ENCODE measurements at regions not wholly inside any gene's neighbourhood (a gene's known extent, or its start where the extent isn't known, plus 50 kb on each side); places are given as distances from the start of the nearest gene placed in this dataset.

DNA sequence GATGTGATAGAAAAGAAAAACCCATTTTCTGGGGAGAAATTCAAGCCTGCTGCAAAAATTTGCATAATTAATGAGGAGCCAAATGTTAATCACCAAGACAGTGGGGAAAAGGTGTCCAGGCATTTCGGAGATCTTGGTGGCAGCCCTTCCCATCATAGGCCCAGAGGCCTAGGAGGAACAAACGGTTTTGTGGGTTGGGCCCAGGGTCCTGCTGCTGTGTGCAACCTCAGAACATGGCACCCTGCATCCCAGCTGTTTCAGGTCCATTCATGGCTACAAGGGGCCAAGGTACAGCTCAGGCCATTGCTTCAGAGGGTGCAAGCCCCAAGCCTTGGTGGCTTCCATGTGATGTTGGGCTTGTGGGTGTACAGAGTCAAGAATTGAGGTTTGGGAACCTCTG is 189.8 kb upstream of the IMPG1 start:
- ATAC-seq: no peak

More for the DNA sequence above, 189.8 kb upstream of the IMPG1 start:
- BruUV-seq (replicated peaks): no TSS peak
- Histone ChIP-seq H3K79me2 (ENCODE audit: insufficient read depth, low read length) (no peaks in the 10 kb centered on the region), H2AFZ (ENCODE audit: low read depth, low read length, poor library complexity, severe bottlenecking) (no peak overlapping the region), H3K27ac (ENCODE audit: low read depth, low read length) (no peak overlapping the region), H3K9ac (ENCODE audit: low read length) (no peak overlapping the region), H3K4me3 (replicated peaks in 1 of 2; ENCODE audit: low read depth in 1 of 2, low read length in 2 of 2) (no peak overlapping the region), H4K20me1 (ENCODE audit: insufficient read depth) (no peaks in the 10 kb centered on the region), H3K27me3 (ENCODE audit: insufficient read depth, low read length) (no peaks in the 10 kb centered on the region), H3K9me3 (ENCODE audit: control insufficient read depth in 1 of 2, insufficient read depth in 1 of 2, low read depth in 1 of 2, low read length in 2 of 2) (peaks cover 4 to 6% of the 10 kb centered on the region in 2 experiments; a peak in 2 of 4 replicates), H3K9me2 (ENCODE audit: insufficient read depth) (no peaks in the 10 kb centered on the region), H3K4me2 (ENCODE audit: low read length) (no peak overlapping the region), H3K4me1 (ENCODE audit: control insufficient read depth in 1 of 2, insufficient read depth in 2 of 2, low read length in 2 of 2) (peaks cover 0 to 6% of the 10 kb centered on the region in 2 experiments; a peak in 2 of 4 replicates), H3K36me3 (ENCODE audit: control insufficient read depth in 1 of 2, insufficient read depth in 2 of 2, low read length in 2 of 2) (no peaks in the 10 kb centered on the region)
- CTCF ChIA-PET: no interaction called here
- DNase-seq (ENCODE audit: low read depth, low spot score): no peak
- POLR2A ChIA-PET: no interaction called here
- RAD21 ChIA-PET (ENCODE audit: low non-redundant PET in 1 of 2, low total read pairs in 2 of 2, uncharacterized antibody in 2 of 2, unreplicated experiment in 2 of 2): no interaction called here
- TF ChIP-seq, protein P1, sequence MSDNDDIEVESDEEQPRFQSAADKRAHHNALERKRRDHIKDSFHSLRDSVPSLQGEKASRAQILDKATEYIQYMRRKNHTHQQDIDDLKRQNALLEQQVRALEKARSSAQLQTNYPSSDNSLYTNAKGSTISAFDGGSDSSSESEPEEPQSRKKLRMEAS (IDR thresholded peaks at IDR 0.05): no peak
- TF ChIP-seq ZBTB33 (IDR thresholded peaks at IDR 0.05; ENCODE audit: extremely low read depth, insufficient replicate concordance, low read length) (no peak), EGR1 (IDR thresholded peaks at IDR 0.05; ENCODE audit: low read depth) (no peak), EZH2 (IDR thresholded peaks at IDR 0.05) (no peak), SIN3A (IDR thresholded peaks at IDR 0.05; ENCODE audit: low read depth) (no peak), CEBPB (IDR thresholded peaks at IDR 0.05; ENCODE audit: low read depth) (no peak), ATF3 (IDR thresholded peaks at IDR 0.05) (no peak), CBX3 (IDR thresholded peaks at IDR 0.05; ENCODE audit: low read depth) (no peak), JUND (IDR thresholded peaks at IDR 0.05) (no peak), SP1 (IDR thresholded peaks at IDR 0.05; ENCODE audit: low read depth) (no peak), YY1 (IDR thresholded peaks at IDR 0.05; ENCODE audit: extremely low read depth, insufficient replicate concordance, low read depth, low read length) (no peak)
- intact Hi-C loops (cut with micrococcal nuclease): no loop called here

All from HCT116 (cell line).